ENCODE measurements at regions not wholly inside any gene's neighbourhood (a gene's known extent, or its start where the extent isn't known, plus 50 kb on each side); places are given as distances from the start of the nearest gene placed in this dataset.

DNA sequence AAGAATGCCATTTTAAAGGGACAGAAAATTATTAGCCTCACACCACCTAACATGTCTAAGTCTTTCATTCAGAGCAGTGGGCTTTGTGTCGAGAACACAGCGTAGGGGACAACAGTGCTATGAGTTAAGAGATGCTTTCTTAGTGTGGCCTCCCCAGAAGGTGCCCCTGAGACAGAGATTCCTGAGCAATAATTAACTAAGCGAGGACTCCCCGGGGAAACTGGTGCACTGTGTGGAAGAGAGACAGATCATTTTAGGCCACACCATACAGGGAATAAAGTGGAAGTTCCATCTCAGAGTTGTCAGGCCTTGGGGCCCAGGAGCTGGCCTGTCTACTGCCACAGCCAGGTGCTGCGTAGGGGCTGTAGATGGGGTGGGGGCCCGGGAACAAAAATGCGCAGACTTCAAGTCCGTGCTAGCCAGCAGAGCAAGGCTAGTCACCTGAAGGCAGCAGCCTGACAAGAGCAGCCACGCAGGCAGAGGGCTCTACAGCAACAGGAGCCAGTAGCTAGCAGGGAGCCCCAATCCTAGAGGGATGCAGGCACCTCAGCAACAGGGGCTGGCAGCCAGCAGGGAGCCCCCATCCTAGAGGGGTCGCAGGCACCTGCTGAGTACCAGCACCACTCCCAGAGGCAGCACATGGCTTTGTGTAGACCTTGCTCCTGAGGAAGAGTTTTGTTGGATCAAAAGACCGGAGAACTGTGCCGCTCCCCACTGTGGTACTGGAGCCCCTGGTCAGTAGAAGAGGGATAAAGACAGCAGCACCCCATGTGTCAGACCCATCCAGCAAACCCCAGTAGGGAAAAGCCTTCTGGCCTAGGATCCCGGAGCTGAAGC, 63.0 kb upstream of the NXT1 start:
- DNase-seq: no peak
- TF ChIP-seq POLR2A (IDR thresholded peaks at IDR 0.05; ENCODE audit: low read length) (no peak), GATA1 (IDR thresholded peaks at IDR 0.05; ENCODE audit: low read depth, low read length) (no peak)

DNA sequence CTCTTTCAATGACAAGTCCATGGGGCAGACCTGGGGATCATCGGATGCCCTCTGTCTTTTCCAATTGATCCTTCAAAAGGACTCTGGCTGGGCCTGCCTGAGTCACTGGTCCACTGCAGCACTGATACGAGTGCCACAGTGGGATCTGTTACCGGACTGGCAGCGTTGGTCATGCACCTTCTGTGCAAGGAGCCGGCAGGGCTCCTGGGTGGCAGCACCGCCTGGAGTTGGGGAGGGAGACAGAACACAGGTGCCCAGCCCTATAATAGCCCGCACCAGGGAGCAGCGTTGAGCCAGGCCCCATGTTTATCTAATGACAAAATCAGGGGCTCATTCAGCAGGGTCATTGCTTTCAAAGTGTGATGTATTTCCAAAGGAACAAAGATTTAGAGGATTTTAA, 64.2 kb upstream of the NXT1 start:
- TF ChIP-seq POLR2A (IDR thresholded peaks at IDR 0.05; ENCODE audit: low read length) (no peak), GATA1 (IDR thresholded peaks at IDR 0.05; ENCODE audit: low read depth, low read length) (no peak)
- DNase-seq: no peak

DNA sequence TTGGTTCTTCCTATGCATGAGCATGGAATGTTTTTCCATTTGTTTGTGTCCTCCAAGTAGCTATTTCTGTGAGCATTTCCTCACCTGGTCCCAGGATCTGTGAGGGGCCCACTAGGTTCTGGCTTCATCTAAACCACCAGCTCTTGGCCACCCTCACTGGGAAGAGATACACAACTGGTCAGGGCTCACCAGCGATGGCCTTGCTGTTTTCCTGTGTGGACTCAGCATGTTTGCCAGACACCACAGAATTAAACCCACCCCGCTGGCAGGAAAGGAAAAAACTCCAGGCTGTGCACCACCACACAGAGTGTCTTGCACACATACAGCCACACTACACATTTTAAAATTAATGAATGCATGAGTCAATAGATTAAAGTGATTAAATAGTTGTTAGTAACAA, 65.1 kb upstream of the NXT1 start:
- no peak for DNase-seq
- no peak for TF ChIP-seq POLR2A (IDR thresholded peaks at IDR 0.05; ENCODE audit: low read length)

DNA sequence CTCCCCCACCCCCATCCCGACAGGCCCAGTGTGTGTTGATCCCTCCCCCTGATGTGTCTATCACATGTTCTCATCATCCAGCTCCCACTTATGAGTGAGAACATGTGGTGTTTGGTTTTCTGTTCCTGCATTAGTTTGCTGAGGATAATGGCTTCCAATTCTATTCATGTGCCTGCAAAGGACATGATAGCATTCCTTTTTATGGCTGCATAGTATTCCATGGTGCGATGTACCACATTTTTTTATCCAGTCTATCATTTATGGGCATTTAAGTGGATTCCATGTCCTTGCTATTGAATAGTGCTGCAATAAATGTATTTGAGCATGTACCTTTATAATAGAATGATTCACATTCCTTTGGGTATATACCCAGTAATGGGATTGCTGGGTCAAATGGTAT, 66.6 kb upstream of the NXT1 start:
- TF ChIP-seq POLR2A (IDR thresholded peaks at IDR 0.05; ENCODE audit: low read length) (no peak), GATA1 (IDR thresholded peaks at IDR 0.05; ENCODE audit: low read depth, low read length) (no peak)

DNA sequence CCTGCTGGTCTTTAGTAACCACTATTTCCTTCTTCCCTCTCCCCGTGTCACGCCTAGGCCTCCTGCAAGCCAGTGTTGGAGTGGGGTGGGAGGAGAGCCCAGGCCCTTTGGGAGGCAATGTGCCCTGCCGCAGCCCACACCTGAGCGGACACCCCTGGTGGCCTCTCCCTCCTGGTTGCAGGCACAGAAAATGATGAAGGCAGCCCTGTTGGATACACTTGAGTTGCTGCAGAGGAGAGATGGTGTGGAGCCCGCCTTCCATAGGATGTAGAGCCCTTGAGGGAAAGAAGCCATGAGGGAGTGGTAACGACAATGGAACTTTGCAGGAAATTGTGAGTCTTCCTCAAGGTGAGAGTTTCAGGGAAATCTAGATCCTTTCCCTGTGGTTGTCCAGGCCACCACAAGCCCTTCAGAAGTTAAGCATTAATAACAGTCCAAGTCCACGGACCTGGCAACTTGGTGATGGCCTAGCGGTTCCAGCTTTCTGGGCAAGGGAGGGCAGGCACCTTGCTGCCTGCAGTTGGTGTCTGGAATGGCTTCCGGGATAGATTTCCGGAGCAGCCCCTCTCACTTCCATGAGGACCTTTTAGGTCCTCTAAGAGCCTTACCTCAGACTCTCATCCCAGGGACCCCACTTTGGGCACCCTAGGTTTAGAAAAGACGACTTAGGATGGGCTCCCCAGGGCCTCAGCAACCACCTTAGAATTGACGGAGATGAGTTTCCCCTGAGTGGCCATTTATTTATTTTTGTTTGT, 67.3 kb upstream of the NXT1 start:
- no peak for DNase-seq
- TF ChIP-seq POLR2A (IDR thresholded peaks at IDR 0.05; ENCODE audit: low read length): no peak
- TF ChIP-seq GATA1 (IDR thresholded peaks at IDR 0.05; ENCODE audit: low read depth, low read length): no peak

More for the DNA sequence above, 66.6 kb upstream of the NXT1 start:
- DNase-seq: no peak

DNA sequence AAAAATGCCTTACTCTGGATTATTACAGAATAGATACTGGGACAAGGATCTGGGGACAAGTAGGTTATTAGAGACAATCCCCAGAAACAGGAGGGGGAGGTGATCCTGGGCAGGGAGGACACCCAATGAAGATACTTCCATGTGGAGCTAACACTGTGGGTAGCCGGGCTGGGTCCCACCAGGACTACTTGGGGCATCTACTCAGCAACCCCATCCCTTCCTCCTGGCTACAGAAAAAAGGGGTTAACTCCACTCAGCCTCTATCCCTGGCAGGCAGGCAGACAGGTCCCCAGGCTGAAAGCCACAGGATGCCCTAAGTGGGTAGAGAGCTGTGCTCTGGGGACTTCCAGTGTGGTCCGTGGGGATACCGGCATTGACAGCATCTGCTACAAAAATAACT, 68.0 kb upstream of the NXT1 start:
- no peak for TF ChIP-seq POLR2A (IDR thresholded peaks at IDR 0.05; ENCODE audit: low read length)
- no peak for TF ChIP-seq GATA1 (IDR thresholded peaks at IDR 0.05; ENCODE audit: low read depth, low read length)
- no peak for DNase-seq

DNA sequence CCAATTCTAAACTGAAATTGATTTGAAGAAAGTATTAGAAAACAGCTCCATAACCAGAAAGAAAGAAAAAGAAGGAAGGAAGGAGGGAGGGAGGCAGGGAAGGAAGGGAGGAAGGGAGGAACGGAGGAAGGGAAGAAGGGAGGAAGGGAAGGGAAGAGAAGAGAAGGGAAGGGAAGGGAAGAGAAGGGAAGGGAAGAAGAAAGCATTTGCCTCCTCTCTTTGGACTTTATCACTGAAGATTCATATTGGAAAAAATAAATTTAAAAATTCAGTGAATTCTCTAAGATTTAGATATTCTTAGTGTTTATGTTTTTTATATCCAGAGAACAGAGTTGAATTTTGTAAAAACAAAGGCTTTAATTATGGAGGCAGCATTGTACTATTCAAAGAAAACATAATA, 68.5 kb upstream of the NXT1 start:
- TF ChIP-seq GATA1 (IDR thresholded peaks at IDR 0.05; ENCODE audit: low read depth, low read length) (no peak), POLR2A (IDR thresholded peaks at IDR 0.05; ENCODE audit: low read length) (no peak)
- DNase-seq: no peak

DNA sequence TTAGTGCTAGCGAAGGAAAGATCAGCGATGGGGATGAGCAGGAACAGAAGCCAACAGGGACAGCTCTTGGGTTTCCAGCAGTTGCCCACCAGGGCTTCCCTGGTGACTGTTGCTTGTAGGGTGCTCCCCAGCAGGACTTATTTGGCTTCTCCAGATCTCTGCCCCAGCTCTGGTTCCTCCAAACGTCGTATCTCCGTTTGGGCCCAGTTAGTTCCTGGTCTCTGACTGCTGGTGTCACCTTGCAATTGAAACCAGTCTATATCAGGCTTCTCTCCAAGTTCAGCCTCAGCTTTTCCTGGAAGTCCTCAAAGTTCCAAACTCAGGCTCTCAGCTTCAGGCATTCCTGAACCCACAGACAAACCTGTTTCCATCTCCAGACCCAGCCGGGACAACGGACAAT, 70.8 kb upstream of the NXT1 start:
- TF ChIP-seq GATA1 (IDR thresholded peaks at IDR 0.05; ENCODE audit: low read depth, low read length) (no peak), POLR2A (IDR thresholded peaks at IDR 0.05; ENCODE audit: low read length) (no peak)
- no peak for DNase-seq

DNA sequence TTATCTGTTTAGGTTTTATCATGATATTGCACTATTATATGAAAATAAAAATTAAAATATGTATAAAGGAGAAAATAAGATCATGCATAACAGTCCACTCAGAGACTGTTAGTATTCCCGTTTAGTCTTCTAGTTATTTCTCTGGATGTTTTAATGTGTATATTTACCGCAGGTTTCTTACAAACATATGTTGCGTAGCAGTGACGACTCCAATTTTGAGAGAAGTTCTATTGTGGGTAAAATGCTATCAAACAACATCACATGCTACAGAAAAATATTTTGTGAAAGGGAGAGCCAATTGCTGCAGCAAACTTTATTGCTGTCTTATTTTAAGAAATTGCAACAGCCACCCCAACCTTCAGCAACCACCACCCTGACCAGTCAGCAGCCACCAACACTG, 72.4 kb upstream of the NXT1 start:
- DNase-seq: no peak
- TF ChIP-seq GATA1 (IDR thresholded peaks at IDR 0.05; ENCODE audit: low read depth, low read length) (no peak), POLR2A (IDR thresholded peaks at IDR 0.05; ENCODE audit: low read length) (no peak)

DNA sequence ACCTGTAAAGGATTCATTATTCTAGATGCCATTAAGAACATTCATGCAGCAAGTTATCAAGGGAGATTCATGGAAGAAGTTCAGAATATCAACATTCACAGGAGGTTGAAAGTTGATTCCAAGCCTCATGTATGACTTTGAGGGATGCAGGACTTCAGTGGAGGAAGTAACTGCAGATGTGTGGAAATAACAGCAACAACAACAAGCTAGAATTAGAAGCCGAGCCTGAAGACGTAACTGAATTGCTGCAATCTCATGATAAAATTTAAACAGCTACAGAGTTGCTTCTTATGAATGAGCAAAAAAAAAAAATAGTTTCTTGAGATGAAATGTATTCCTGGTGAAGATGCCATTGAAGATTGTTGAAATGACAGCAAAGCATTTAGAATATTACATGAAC, 73.3 kb upstream of the NXT1 start:
- no peak for DNase-seq
- TF ChIP-seq POLR2A (IDR thresholded peaks at IDR 0.05; ENCODE audit: low read length): no peak
- TF ChIP-seq GATA1 (IDR thresholded peaks at IDR 0.05; ENCODE audit: low read depth, low read length): no peak

DNA sequence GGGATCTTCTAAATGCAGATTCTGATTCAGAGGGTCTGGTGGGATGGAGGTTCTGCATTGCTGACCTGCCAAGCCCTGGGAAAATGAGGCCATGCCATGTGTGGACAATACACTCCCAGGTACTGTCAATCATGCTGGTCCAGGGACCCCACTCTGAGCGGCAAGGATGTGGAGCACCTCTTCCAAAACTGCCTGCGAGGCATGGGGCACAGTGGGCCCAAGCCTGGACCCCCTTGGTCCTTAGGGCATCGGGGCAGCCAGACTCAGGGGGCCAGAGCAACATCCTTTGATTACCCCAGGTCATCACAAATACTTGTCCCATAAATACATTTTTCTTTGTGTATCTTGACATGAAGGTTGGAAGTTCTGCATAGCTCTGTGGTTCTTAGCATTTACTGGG, 76.8 kb upstream of the NXT1 start:
- TF ChIP-seq POLR2A (IDR thresholded peaks at IDR 0.05; ENCODE audit: low read length) (no peak), GATA1 (IDR thresholded peaks at IDR 0.05; ENCODE audit: low read depth, low read length) (no peak)
- no peak for DNase-seq

DNA sequence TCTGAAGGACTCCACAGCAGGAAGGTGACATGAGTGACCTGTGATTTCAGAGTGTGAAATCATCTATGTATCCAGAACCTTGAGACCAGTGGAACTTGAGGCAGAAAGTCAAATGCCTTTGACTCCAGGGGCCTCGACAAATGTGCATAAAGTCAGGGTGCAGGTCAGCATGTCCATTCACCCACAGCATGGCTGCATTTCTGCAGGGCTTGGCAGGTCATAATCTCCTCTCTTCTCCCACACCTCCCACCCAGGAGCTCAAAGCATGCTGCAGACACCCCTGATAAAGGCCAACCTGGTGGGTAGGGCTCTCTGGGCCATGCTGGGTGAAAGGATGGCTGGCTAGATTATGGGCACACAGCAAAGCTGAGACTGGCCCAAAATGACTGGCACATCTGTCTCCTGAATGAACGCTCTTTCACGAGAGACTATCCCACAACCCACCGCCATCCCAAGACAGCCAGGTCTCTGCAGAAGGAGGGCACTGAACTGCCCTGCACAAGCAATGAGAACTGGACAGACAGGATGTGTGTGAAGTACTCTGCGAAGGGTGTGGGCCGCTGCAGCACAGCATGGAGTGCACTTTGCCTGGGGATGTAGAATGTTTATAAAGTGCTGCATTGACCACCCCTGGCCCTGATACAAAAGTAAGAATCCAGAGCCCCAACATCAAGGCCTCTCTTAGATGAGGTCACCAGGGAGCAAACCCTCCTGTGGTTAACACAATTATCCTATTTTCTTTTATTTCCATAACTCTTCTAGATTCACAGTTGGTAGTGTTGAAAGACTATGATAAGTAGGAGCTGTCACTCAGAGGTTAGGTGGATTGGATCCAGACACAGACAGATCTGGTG, 78.2 kb upstream of the NXT1 start:
- TF ChIP-seq GATA1 (IDR thresholded peaks at IDR 0.05; ENCODE audit: low read depth, low read length): no peak
- TF ChIP-seq POLR2A (IDR thresholded peaks at IDR 0.05; ENCODE audit: low read length): no peak
- DNase-seq: no peak

DNA sequence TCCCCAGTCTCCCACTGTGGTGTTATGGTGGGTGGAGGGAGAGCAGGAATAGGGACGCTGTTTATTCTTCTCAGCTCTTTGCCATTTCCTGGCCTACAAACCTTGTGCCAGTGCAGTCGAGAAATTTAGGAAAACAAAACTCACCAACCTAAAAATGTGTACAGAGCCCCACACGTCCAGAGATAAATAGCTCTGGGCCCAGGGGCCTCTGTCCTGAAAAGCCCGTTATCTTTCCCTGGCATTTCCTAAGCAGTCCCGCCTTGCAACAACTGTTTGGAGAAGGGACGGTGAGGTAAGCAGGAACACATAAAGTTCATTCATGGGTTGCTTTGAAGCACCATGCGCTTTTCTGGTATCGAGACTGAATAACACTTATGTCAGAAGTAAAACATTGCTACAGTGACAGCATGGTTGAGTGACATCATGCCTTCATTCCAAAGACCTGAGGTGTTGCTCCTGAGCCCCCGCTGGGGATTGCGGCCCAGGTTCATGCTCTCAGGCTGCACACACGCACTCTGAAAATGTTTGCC, 80.1 kb upstream of the NXT1 start:
- DNase-seq: no peak
- TF ChIP-seq GATA1 (IDR thresholded peaks at IDR 0.05; ENCODE audit: low read depth, low read length) (no peak), POLR2A (IDR thresholded peaks at IDR 0.05; ENCODE audit: low read length) (no peak)

DNA sequence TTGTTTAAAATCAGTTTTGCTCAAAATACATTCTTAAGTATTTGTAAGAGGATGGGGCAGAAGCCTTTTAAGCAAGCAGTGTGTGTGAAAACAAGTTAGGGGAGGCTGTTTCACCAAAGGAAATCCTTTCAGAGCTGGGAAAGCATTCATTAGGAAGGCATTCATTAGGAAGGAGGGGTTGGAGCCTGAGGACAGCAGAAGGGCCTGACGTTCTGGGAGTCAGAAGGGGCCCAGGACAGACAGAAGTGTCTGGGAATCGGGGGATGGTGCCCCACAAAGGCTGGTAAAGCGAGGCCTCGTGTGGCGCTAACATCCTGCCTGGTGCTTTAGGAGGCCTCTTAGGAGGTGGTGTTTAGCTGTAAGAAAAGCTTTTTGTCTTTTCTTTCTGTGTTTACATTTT, 80.6 kb upstream of the NXT1 start:
- no peak for DNase-seq
- no peak for TF ChIP-seq POLR2A (IDR thresholded peaks at IDR 0.05; ENCODE audit: low read length)
- no peak for TF ChIP-seq GATA1 (IDR thresholded peaks at IDR 0.05; ENCODE audit: low read depth, low read length)
